Vagina (tissue), 2 donors: ENCODE measurements at regions not wholly inside any gene's neighbourhood (a gene's known extent, or its start where the extent isn't known, plus 50 kb on each side); places are given as distances from the start of the nearest gene placed in this dataset.
"Not testable (repeated sequence)": the region's sequence is repeated elsewhere in the genome, so short reads cannot be mapped to it uniquely, and the experiment has no call there.

Experiments used
- DNase-seq, 2 donors: peaks; one replicate each; pipeline ENCODE4 v3.0.0-alpha.2; 2017; ENCODE audit errors: extremely low spot score in 2 of 2
- H3K27ac ChIP-seq: fragments of 200-600 bp; sonication (generic); one replicate; pipeline ENCODE4 v1.5.1; 2019
- H3K27me3 ChIP-seq: fragments of 200-600 bp; sonication (generic); one replicate; pipeline ENCODE4 v1.5.1; 2019
- H3K36me3 ChIP-seq, 2 donors: fragments of 200-600 bp; sonication (generic); one replicate each; pipeline ENCODE4 v1.5.1; 2017 to 2019
- H3K4me1 ChIP-seq: fragments of 200-600 bp; sonication (generic); one replicate; pipeline ENCODE4 v1.5.1; 2019
- H3K4me3 ChIP-seq, 2 donors: fragments of 200-600 bp; sonication (generic); 1 replicate in 1 of 2; 2 replicates in 1 of 2; pipeline ENCODE4 v1.5.1; 2016 to 2019
- H3K9me3 ChIP-seq: fragments of 200-600 bp; sonication (generic); one replicate; pipeline ENCODE4 v1.5.1; 2019
- CTCF ChIP-seq, 3 experiments: fragments of 450-650 bp in 2 of 3; fragments of 200-600 bp in 1 of 3; sonication (generic) in 1 of 3; IDR thresholded peaks; one replicate each; pipeline ENCODE4 v1.5.1; 2017 to 2019; ENCODE audit warnings: antibody characterized with exemption in 3 of 3, mild to moderate bottlenecking in 2 of 3, moderate library complexity in 2 of 3
- POLR2A ChIP-seq, 2 donors: fragments of 450-650 bp; IDR thresholded peaks; one replicate each; pipeline ENCODE4 v1.6.1; 2017; ENCODE audit warnings: antibody characterized with exemption in 2 of 2, mild to moderate bottlenecking in 2 of 2, moderate library complexity in 2 of 2
- POLR2AphosphoS5 ChIP-seq, 2 donors: sonication (generic); formaldehyde crosslinking; IDR thresholded peaks; one replicate each; pipeline ENCODE4 v1.9.0; 2017; ENCODE audit warnings: antibody characterized with exemption in 2 of 2, mild to moderate bottlenecking in 2 of 2, low read depth in 1 of 2; ENCODE audit not compliant: insufficient read depth in 1 of 2
- intact Hi-C: fragments of 100-400 bp; cut with DNase I; formaldehyde crosslinking; loops from one replicate; pipeline ENCODE4 v1.15.1; 2023

- Histone ChIP-seq H3K27me3 (no peaks in the 10 kb centered on the region), H3K4me1 (no peaks in the 10 kb centered on the region), H3K27ac (no peak overlapping the region), H3K9me3 (no peaks in the 10 kb centered on the region), H3K4me3 (no peak overlapping the region), H3K36me3 (no peaks in the 10 kb centered on the region)
- intact Hi-C loops, result no loop called here
- TF ChIP-seq POLR2AphosphoS5 (IDR thresholded peaks at IDR 0.05; ENCODE audit: insufficient read depth in 1 of 2, low read depth in 1 of 2) (no peak), POLR2A (IDR thresholded peaks at IDR 0.05) (no peak), CTCF (IDR thresholded peaks at IDR 0.05) (no peak)
- DNase-seq, result no peak
Measured at GRCh38 chr7:83738291-83738835, 89.4 kb upstream of the SEMA3E start.

DNA sequence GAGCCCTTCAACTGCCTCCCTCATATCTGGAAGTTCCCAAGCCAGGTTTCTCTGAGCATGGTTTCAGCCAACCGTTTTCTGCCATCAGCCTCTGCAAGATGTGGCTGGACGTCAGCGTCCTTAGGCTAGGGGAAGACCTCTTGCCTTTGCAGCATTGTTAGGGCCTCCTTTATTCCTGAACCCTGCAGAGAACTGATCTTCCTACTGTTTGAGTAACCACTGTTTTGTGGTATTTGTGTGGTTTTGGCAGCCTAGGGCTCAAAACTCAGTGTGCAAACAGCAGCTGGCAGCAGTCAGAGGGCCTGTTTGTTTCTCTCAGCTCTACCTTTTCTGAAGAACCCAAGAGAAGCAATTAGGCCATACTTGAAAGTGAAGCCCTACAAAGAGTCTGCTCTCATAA, 83.4 kb upstream of the SEMA3E start:
- no peak for DNase-seq
- intact Hi-C loops, result no loop called here
- H3K9me3 ChIP-seq, result no peaks in the 10 kb centered on the region
- H3K4me3 ChIP-seq, result no peak overlapping the region
- H3K36me3 ChIP-seq, result no peaks in the 10 kb centered on the region
- no peaks in the 10 kb centered on the region for H3K4me1 ChIP-seq
- H3K27ac ChIP-seq, result no peak overlapping the region
- H3K27me3 ChIP-seq, result no peaks in the 10 kb centered on the region
- no peak for TF ChIP-seq POLR2A (IDR thresholded peaks at IDR 0.05)
- no peak for TF ChIP-seq CTCF (IDR thresholded peaks at IDR 0.05)
- no peak for TF ChIP-seq POLR2AphosphoS5 (IDR thresholded peaks at IDR 0.05; ENCODE audit: insufficient read depth in 1 of 2, low read depth in 1 of 2)

- DNase-seq, result no peak
- intact Hi-C loops, result no loop called here
- no peaks in the 10 kb centered on the region for H3K36me3 ChIP-seq
- TF ChIP-seq CTCF (IDR thresholded peaks at IDR 0.05), result no peak
- no peak for TF ChIP-seq POLR2AphosphoS5 (IDR thresholded peaks at IDR 0.05; ENCODE audit: insufficient read depth in 1 of 2, low read depth in 1 of 2)
- TF ChIP-seq POLR2A (IDR thresholded peaks at IDR 0.05), result no peak
- H3K27ac ChIP-seq, result no peak overlapping the region
- no peak overlapping the region for H3K4me3 ChIP-seq
- no peaks in the 10 kb centered on the region for H3K27me3 ChIP-seq
- H3K9me3 ChIP-seq, result no peaks in the 10 kb centered on the region
- no peaks in the 10 kb centered on the region for H3K4me1 ChIP-seq
Measured at GRCh38 chr7:83731154-83731553, 82.2 kb upstream of the SEMA3E start.

DNA sequence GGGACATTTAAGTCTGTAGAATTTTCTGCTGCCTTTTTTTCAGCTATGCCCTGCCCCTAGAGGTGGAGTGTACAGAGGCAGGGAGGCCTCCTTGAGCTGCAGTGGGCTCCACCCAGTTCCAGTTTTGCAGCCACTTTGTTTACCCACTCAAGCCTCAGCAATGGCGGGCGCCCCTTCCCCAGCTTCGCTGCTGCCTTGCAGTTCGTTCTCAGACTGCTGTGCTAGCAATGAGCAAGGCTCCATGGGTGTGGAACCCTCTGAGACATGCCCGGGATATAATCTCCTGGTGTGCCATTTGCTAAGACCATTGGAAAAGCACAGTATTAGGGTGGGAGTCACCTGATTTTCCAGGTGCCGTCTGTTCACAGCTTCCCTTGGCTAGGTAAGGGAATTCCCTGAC, 68.0 kb upstream of the SEMA3E start:
- H3K36me3 ChIP-seq, H3K4me3 ChIP-seq, H3K9me3 ChIP-seq, H3K4me1 ChIP-seq, H3K27me3 ChIP-seq, H3K27ac ChIP-seq, intact Hi-C loops, DNase-seq: not testable (repeated sequence)

DNA sequence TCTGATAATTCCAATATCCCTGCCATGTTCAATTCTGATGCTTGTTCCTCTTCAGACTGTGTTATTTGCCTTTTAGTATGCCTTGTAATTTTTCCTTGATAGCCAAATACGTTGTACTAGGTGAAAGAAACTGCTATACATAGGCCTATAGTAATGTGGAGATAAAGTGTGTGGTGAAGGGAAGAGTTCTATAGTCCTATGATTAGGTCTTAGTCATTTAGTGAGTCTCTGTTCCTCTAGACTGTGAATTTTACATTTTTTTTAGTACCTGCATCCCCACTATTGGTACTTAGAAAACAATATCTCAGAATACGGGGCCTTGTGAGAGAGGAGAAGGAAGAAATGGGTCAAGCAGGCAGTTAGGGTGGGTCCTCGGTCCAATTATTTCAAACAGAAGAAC, 59.6 kb upstream of the SEMA3E start:
- intact Hi-C loops, result loop anchor here (5.0 to 10.0 kb wide), 2 partner anchors 424 to 1176 kb away; no protein-coding TSS in a partner anchor
- H3K4me3 ChIP-seq, result no peak overlapping the region
- DNase-seq, result no peak
- no peak overlapping the region for H3K27ac ChIP-seq
- no peaks in the 10 kb centered on the region for H3K4me1 ChIP-seq
- no peaks in the 10 kb centered on the region for H3K27me3 ChIP-seq
- no peaks in the 10 kb centered on the region for H3K9me3 ChIP-seq
- TF ChIP-seq CTCF (IDR thresholded peaks at IDR 0.05), result no peak
- H3K36me3 ChIP-seq, result no peaks in the 10 kb centered on the region

- H3K4me1 ChIP-seq, result no peaks in the 10 kb centered on the region
- no peak overlapping the region for H3K4me3 ChIP-seq
- DNase-seq, result no peak
- no peaks in the 10 kb centered on the region for H3K36me3 ChIP-seq
- H3K9me3 ChIP-seq, result no peaks in the 10 kb centered on the region
- no peaks in the 10 kb centered on the region for H3K27me3 ChIP-seq
- intact Hi-C loops, result loop anchor here (10.0 kb wide), 1 partner anchor 420 kb away; no protein-coding TSS in a partner anchor
- no peak overlapping the region for H3K27ac ChIP-seq
- no peak for TF ChIP-seq POLR2AphosphoS5 (IDR thresholded peaks at IDR 0.05; ENCODE audit: insufficient read depth in 1 of 2, low read depth in 1 of 2)
- no peak for TF ChIP-seq POLR2A (IDR thresholded peaks at IDR 0.05)
- no peak for TF ChIP-seq CTCF (IDR thresholded peaks at IDR 0.05)
Measured at GRCh38 chr7:83704564-83704963, 55.6 kb upstream of the SEMA3E start.
